ENCODE measurements at regions not wholly inside any gene's neighbourhood (a gene's known extent, or its start where the extent isn't known, plus 50 kb on each side); places are given as distances from the start of the nearest gene placed in this dataset.
"Not testable (repeated sequence)": the region's sequence is repeated elsewhere in the genome, so short reads cannot be mapped to it uniquely, and the experiment has no call there.

GRCh38 chr4:27398631-27399310 lies 538.1 kb downstream of the STIM2 start:
- ATAC-seq (ENCODE audit: low FRiP score) (no peak), DNase-seq (no peak)
- intact Hi-C loops (cut with DNase I), result no loop called here
- Histone ChIP-seq H3K4me3 (ENCODE audit: low read length in 2 of 2) (no peak overlapping the region), H3K27me3 (ENCODE audit: control insufficient read depth in 1 of 2, insufficient read depth in 2 of 2, low read length in 1 of 2) (no peaks in the 10 kb centered on the region), H3K9me3 (ENCODE audit: control insufficient read depth, low read length) (no peaks in the 10 kb centered on the region), H3K4me1 (ENCODE audit: control insufficient read depth in 1 of 2, insufficient read depth in 2 of 2, low read length in 2 of 2) (no peaks in the 10 kb centered on the region), H3K27ac (ENCODE audit: low read depth in 1 of 2, low read length in 2 of 2) (no peak overlapping the region), H3K36me3 (ENCODE audit: control insufficient read depth in 1 of 2, insufficient read depth in 2 of 2, low read length in 1 of 2) (no peaks in the 10 kb centered on the region)
- WGBS, 2 donors, result 68 to 79% methylated on average over 7 of the region's 7 CpGs

- intact Hi-C loops (cut with DNase I), result no loop called here
- DNase-seq (no peak), ATAC-seq (ENCODE audit: low FRiP score) (no peak)
- H3K4me3 ChIP-seq (ENCODE audit: low read length in 2 of 2), result no peak overlapping the region
- no peaks in the 10 kb centered on the region for H3K4me1 ChIP-seq (ENCODE audit: control insufficient read depth in 1 of 2, insufficient read depth in 2 of 2, low read length in 2 of 2)
- 85 to 89% methylated on average over 1 of the region's 1 CpG for WGBS, 2 donors
- no peaks in the 10 kb centered on the region for H3K27me3 ChIP-seq (ENCODE audit: control insufficient read depth in 1 of 2, insufficient read depth in 2 of 2, low read length in 1 of 2)
- H3K27ac ChIP-seq (ENCODE audit: low read depth in 1 of 2, low read length in 2 of 2), result no peak overlapping the region
- H3K36me3 ChIP-seq (ENCODE audit: control insufficient read depth in 1 of 2, insufficient read depth in 2 of 2, low read length in 1 of 2), result no peaks in the 10 kb centered on the region
- H3K9me3 ChIP-seq (ENCODE audit: control insufficient read depth, low read length), result peaks cover 4% of the 10 kb centered on the region
Measured at GRCh38 chr4:27407616-27408015, 547.0 kb downstream of the STIM2 start.

DNA sequence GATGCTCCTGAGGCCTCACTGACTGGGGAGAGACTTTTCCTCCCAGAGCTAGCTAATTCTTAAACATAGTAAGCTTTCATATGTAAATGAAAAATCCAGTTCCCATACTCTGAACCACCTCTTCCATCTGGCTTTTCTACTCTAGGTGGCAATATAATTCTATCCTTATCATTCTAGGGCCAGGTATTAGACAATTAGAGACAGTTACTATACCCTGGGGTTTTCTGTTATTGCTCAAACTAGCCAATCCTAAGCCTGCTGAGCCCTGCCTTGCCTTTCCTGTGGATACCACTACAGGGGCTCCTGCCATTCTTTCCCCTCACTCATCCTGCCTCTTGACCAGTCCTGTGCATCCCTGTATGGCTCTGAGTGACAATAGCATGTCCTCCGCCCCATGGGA lies 552.0 kb downstream of the STIM2 start:
- intact Hi-C loops (cut with DNase I), result no loop called here
- Histone ChIP-seq H3K4me3 (ENCODE audit: low read length in 2 of 2) (no peak overlapping the region), H3K27me3 (ENCODE audit: control insufficient read depth in 1 of 2, insufficient read depth in 2 of 2, low read length in 1 of 2) (peaks cover 0 to 2% of the 10 kb centered on the region in 2 donors), H3K4me1 (ENCODE audit: control insufficient read depth in 1 of 2, insufficient read depth in 2 of 2, low read length in 2 of 2) (peaks cover 0 to 1% of the 10 kb centered on the region in 2 donors), H3K9me3 (ENCODE audit: control insufficient read depth, low read length) (peaks cover 7% of the 10 kb centered on the region), H3K27ac (ENCODE audit: low read depth in 1 of 2, low read length in 2 of 2) (no peak overlapping the region), H3K36me3 (ENCODE audit: control insufficient read depth in 1 of 2, insufficient read depth in 2 of 2, low read length in 1 of 2) (no peaks in the 10 kb centered on the region)
- DNase-seq (no peak), ATAC-seq (ENCODE audit: low FRiP score) (no peak)
- 81 to 82% methylated on average over 1 of the region's 1 CpG for WGBS, 2 donors

- Histone ChIP-seq H3K4me1 (ENCODE audit: control insufficient read depth in 1 of 2, insufficient read depth in 2 of 2, low read length in 2 of 2) (peaks cover 0 to 1% of the 10 kb centered on the region in 2 donors), H3K27ac (ENCODE audit: low read depth in 1 of 2, low read length in 2 of 2) (no peak overlapping the region), H3K9me3 (ENCODE audit: control insufficient read depth, low read length) (peaks cover 6% of the 10 kb centered on the region), H3K27me3 (ENCODE audit: control insufficient read depth in 1 of 2, insufficient read depth in 2 of 2, low read length in 1 of 2) (peaks cover 0 to 2% of the 10 kb centered on the region in 2 donors), H3K4me3 (ENCODE audit: low read length in 2 of 2) (no peak overlapping the region), H3K36me3 (ENCODE audit: control insufficient read depth in 1 of 2, insufficient read depth in 2 of 2, low read length in 1 of 2) (no peaks in the 10 kb centered on the region)
- WGBS, 2 donors, result 29 to 50% methylated on average over 3 of the region's 3 CpGs
- DNase-seq, result no peak
- intact Hi-C loops (cut with DNase I), result no loop called here
- no peak for ATAC-seq (ENCODE audit: low FRiP score)
Measured at GRCh38 chr4:27414887-27415731, 554.5 kb downstream of the STIM2 start.

DNA sequence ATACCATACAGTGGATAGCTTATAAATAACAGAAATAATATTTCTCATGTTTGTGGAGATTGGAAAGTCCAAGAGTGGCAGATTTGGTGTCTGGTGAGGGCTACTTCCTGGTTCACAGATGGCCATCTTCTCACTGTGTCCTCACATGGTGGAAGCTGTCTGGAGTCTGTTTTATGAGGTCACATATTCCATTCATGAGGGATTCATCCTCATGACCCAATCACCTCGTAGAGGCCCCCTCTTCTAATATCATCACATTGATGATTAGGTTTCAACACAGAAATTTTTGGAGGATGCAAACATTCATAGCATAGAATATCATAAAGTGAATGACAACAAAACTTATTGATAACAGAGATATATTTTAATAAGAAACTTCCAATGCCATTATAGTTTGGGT lies 568.0 kb downstream of the STIM2 start:
- intact Hi-C loops (cut with DNase I), result no loop called here
- no peaks in the 10 kb centered on the region for H3K36me3 ChIP-seq (ENCODE audit: control insufficient read depth in 1 of 2, insufficient read depth in 2 of 2, low read length in 1 of 2)
- no peak overlapping the region for H3K4me3 ChIP-seq (ENCODE audit: low read length in 2 of 2)
- DNase-seq (no peak), ATAC-seq (ENCODE audit: low FRiP score) (no peak)
- H3K27me3 ChIP-seq (ENCODE audit: control insufficient read depth in 1 of 2, insufficient read depth in 2 of 2, low read length in 1 of 2), result no peaks in the 10 kb centered on the region
- no peaks in the 10 kb centered on the region for H3K4me1 ChIP-seq (ENCODE audit: control insufficient read depth in 1 of 2, insufficient read depth in 2 of 2, low read length in 2 of 2)
- H3K9me3 ChIP-seq (ENCODE audit: control insufficient read depth, low read length), result no peaks in the 10 kb centered on the region
- WGBS, 2 donors, result 42 to 52% methylated on average over 1 of the region's 1 CpG
- H3K27ac ChIP-seq (ENCODE audit: low read depth in 1 of 2, low read length in 2 of 2), result no peak overlapping the region

DNA sequence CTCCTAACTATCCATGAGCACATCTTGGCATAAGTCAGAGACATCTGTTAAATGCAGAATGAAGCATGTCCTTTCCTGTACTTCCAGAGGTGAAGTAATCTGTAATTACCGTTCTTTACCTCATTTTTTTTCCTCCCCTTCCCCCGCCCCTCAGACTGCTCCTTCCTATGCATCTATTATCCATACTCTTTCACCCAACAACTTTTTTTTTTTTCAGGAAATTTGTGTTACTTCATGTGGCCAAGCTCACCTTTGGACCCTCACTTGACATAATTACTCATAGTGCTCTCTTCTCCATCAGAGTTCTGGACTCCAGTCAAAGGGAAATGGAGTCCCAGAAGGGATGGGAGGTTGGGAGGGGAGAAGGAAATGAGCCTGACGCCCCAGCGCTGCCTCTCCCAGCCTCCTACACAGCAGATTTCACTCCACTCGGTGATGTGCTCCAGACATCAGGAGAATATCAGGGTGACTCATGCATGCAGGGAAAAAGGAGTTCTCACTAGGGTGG lies 568.8 kb downstream of the STIM2 start:
- 70 to 72% methylated on average over 5 of the region's 5 CpGs for WGBS, 2 donors
- H3K27me3 ChIP-seq (ENCODE audit: control insufficient read depth in 1 of 2, insufficient read depth in 2 of 2, low read length in 1 of 2), result no peaks in the 10 kb centered on the region

GRCh38 chr4:27442146-27442545 lies 581.5 kb downstream of the STIM2 start:
- DNase-seq, result no peak
- no peak for ATAC-seq (ENCODE audit: low FRiP score)
- H3K4me3 ChIP-seq (ENCODE audit: low read length in 2 of 2), result no peak overlapping the region
- H3K9me3 ChIP-seq (ENCODE audit: control insufficient read depth, low read length), result no peaks in the 10 kb centered on the region
- no peak overlapping the region for H3K27ac ChIP-seq (ENCODE audit: low read depth in 1 of 2, low read length in 2 of 2)
- WGBS, 2 donors, result 9 to 17% methylated on average over 1 of the region's 1 CpG
- no peaks in the 10 kb centered on the region for H3K4me1 ChIP-seq (ENCODE audit: control insufficient read depth in 1 of 2, insufficient read depth in 2 of 2, low read length in 2 of 2)
- intact Hi-C loops (cut with DNase I), result no loop called here
- no peaks in the 10 kb centered on the region for H3K36me3 ChIP-seq (ENCODE audit: control insufficient read depth in 1 of 2, insufficient read depth in 2 of 2, low read length in 1 of 2)
- no peaks in the 10 kb centered on the region for H3K27me3 ChIP-seq (ENCODE audit: control insufficient read depth in 1 of 2, insufficient read depth in 2 of 2, low read length in 1 of 2)

More for the DNA sequence above, 568.8 kb downstream of the STIM2 start:
- DNase-seq, result no peak
- H3K27ac ChIP-seq (ENCODE audit: low read depth in 1 of 2, low read length in 2 of 2), result no peak overlapping the region
- intact Hi-C loops (cut with DNase I), result no loop called here
- H3K36me3 ChIP-seq (ENCODE audit: control insufficient read depth in 1 of 2, insufficient read depth in 2 of 2, low read length in 1 of 2), result no peaks in the 10 kb centered on the region
- ATAC-seq (ENCODE audit: low FRiP score), result no peak
- peaks cover 2% of the 10 kb centered on the region for H3K9me3 ChIP-seq (ENCODE audit: control insufficient read depth, low read length)
- H3K4me3 ChIP-seq (ENCODE audit: low read length in 2 of 2), result no peak overlapping the region
- H3K4me1 ChIP-seq (ENCODE audit: control insufficient read depth in 1 of 2, insufficient read depth in 2 of 2, low read length in 2 of 2), result no peaks in the 10 kb centered on the region

GRCh38 chr4:27442661-27443060 lies 582.0 kb downstream of the STIM2 start:
- intact Hi-C loops (cut with DNase I); H3K27ac ChIP-seq (ENCODE audit: low read depth in 1 of 2, low read length in 2 of 2); DNase-seq; H3K36me3 ChIP-seq (ENCODE audit: control insufficient read depth in 1 of 2, insufficient read depth in 2 of 2, low read length in 1 of 2); H3K4me1 ChIP-seq (ENCODE audit: control insufficient read depth in 1 of 2, insufficient read depth in 2 of 2, low read length in 2 of 2); H3K27me3 ChIP-seq (ENCODE audit: control insufficient read depth in 1 of 2, insufficient read depth in 2 of 2, low read length in 1 of 2); H3K4me3 ChIP-seq (ENCODE audit: low read length in 2 of 2); H3K9me3 ChIP-seq (ENCODE audit: control insufficient read depth, low read length); ATAC-seq (ENCODE audit: low FRiP score): not testable (repeated sequence)
- WGBS, 2 donors, result 84 to 86% methylated on average over 4 of the region's 4 CpGs

DNA sequence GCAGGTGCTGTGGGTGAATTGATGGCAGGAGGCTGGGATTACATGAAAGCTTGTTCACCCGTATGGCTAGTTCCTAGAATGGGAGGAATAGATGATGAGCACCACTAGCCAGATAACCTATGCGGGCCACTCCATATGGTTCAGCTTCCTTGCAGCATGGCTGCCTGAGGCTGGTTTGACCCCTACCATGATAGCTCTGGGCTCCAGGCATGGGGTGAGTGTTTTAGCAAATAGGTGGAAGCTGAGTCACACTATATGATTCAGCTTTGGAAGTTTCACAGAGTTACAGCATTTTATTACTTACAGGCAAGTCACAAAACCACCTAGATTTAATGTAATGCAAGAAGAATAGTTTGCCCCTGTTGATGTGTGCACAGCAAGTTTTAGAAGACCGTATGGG lies 603.2 kb downstream of the STIM2 start:
- Histone ChIP-seq H3K27ac (ENCODE audit: low read depth in 1 of 2, low read length in 2 of 2) (no peak overlapping the region), H3K4me3 (ENCODE audit: low read length in 2 of 2) (no peak overlapping the region), H3K9me3 (ENCODE audit: control insufficient read depth, low read length) (no peaks in the 10 kb centered on the region), H3K36me3 (ENCODE audit: control insufficient read depth in 1 of 2, insufficient read depth in 2 of 2, low read length in 1 of 2) (no peaks in the 10 kb centered on the region), H3K4me1 (ENCODE audit: control insufficient read depth in 1 of 2, insufficient read depth in 2 of 2, low read length in 2 of 2) (no peaks in the 10 kb centered on the region), H3K27me3 (ENCODE audit: control insufficient read depth in 1 of 2, insufficient read depth in 2 of 2, low read length in 1 of 2) (no peaks in the 10 kb centered on the region)
- intact Hi-C loops (cut with DNase I), result no loop called here
- no peak for ATAC-seq (ENCODE audit: low FRiP score)
- DNase-seq, result no peak
- 71 to 82% methylated on average over 3 of the region's 3 CpGs for WGBS, 2 donors
